ENCODE measurements at regions not wholly inside any gene's neighbourhood (a gene's known extent, or its start where the extent isn't known, plus 50 kb on each side); places are given as distances from the start of the nearest gene placed in this dataset.

DNA sequence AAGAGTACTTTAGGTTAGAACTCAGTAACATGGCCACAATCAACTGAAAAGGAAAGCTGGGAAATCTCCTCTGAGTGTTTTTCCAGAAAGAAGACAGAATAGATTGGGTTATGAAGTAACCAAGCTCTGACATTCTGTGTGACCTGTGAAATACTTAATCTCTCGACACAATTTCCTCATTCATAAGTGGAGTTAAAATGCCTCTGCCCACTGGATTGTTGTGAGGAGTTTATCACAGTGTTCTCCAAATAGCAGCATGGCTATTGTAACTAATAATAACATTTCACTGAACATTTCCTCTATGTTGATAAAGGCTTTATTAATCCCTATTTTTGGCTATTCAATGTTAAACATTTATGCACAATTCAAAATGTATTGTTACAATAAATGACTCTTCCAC is 311.0 kb downstream of the GABRB2 start:
- Histone ChIP-seq H3K9me3 (ENCODE audit: control insufficient read depth in 2 of 3, insufficient read depth in 1 of 3, low read length in 3 of 3) (no peaks in the 10 kb centered on the region), H3K4me1 (ENCODE audit: control insufficient read depth in 2 of 3, insufficient read depth in 2 of 3, low read depth in 1 of 3, low read length in 3 of 3) (no peaks in the 10 kb centered on the region), H3K27ac (ENCODE audit: low read depth in 2 of 2, low read length in 2 of 2) (no peak overlapping the region), H3K36me3 (ENCODE audit: control insufficient read depth in 2 of 3, insufficient read depth in 3 of 3, low read length in 3 of 3) (no peaks in the 10 kb centered on the region), H3K27me3 (ENCODE audit: control insufficient read depth, insufficient read depth, low read length) (no peaks in the 10 kb centered on the region), H3K9ac (ENCODE audit: low read length in 3 of 3) (no peak overlapping the region), H3K4me3 (ENCODE audit: low read length in 3 of 3) (no peak overlapping the region)
- TF ChIP-seq, protein P1, sequence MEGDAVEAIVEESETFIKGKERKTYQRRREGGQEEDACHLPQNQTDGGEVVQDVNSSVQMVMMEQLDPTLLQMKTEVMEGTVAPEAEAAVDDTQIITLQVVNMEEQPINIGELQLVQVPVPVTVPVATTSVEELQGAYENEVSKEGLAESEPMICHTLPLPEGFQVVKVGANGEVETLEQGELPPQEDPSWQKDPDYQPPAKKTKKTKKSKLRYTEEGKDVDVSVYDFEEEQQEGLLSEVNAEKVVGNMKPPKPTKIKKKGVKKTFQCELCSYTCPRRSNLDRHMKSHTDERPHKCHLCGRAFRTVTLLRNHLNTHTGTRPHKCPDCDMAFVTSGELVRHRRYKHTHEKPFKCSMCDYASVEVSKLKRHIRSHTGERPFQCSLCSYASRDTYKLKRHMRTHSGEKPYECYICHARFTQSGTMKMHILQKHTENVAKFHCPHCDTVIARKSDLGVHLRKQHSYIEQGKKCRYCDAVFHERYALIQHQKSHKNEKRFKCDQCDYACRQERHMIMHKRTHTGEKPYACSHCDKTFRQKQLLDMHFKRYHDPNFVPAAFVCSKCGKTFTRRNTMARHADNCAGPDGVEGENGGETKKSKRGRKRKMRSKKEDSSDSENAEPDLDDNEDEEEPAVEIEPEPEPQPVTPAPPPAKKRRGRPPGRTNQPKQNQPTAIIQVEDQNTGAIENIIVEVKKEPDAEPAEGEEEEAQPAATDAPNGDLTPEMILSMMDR (IDR thresholded peaks at IDR 0.05; ENCODE audit: borderline replicate concordance, extremely low read depth, insufficient read depth) = no peak
- FAIRE-seq = no peak
- intact Hi-C loops (cut with DNase I) = loop anchor here (10.0 kb wide), 1 partner anchor 719 kb away; no protein-coding TSS in a partner anchor
- no peak for DNase-seq

DNA sequence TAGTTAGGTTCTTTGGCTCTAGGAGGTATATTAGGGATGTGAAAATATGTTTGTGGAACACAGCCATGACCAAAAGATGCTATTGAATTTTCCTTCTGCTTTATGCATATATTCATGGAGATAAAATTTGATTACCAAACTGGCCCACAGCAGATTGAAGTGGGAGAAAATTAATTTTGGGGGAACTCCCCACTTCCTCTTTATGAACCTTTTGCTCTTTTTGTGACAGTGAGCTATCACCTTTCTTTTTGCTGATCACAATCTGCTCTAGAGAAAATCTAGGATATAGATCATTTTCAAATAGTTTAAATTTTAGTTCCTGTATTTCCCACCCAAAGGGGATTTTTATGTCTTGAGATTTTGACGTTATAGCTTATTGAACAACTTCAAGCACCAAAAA is 313.0 kb downstream of the GABRB2 start:
- Histone ChIP-seq H3K4me1 (ENCODE audit: control insufficient read depth in 2 of 3, insufficient read depth in 2 of 3, low read depth in 1 of 3, low read length in 3 of 3) (no peaks in the 10 kb centered on the region), H3K36me3 (ENCODE audit: control insufficient read depth in 2 of 3, insufficient read depth in 3 of 3, low read length in 3 of 3) (no peaks in the 10 kb centered on the region), H3K27me3 (ENCODE audit: control insufficient read depth, insufficient read depth, low read length) (no peaks in the 10 kb centered on the region), H3K4me3 (ENCODE audit: low read length in 3 of 3) (no peak overlapping the region), H3K9ac (ENCODE audit: low read length in 3 of 3) (no peak overlapping the region), H3K27ac (ENCODE audit: low read depth in 2 of 2, low read length in 2 of 2) (no peak overlapping the region), H3K9me3 (ENCODE audit: control insufficient read depth in 2 of 3, insufficient read depth in 1 of 3, low read length in 3 of 3) (no peaks in the 10 kb centered on the region)
- DNase-seq (no peak), FAIRE-seq (no peak)
- TF ChIP-seq, protein P1 (IDR thresholded peaks at IDR 0.05; ENCODE audit: borderline replicate concordance, extremely low read depth, insufficient read depth) = no peak
- intact Hi-C loops (cut with DNase I) = loop anchor here (10.0 kb wide), 1 partner anchor 721 kb away; no protein-coding TSS in a partner anchor

DNA sequence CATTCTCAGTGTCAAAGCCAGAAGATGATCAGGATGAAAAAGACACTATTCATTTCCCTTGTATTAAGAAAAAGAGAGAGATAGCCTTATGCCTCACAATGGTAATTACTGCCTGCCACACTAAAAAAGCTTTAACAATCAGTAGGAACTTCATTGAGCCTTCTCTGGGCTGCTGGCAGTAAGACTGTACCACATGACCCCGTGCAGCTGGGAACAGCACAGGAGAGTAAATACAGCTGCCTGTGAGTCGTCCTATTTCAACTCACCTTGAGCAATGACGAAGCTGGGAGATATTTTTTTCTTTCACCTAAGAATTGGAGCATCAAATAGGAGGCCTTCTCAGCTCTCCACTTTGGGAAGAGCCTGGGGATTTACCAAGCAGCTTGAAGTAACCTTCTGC is 316.3 kb downstream of the GABRB2 start:
- TF ChIP-seq, protein P1 (IDR thresholded peaks at IDR 0.05; ENCODE audit: borderline replicate concordance, extremely low read depth, insufficient read depth) = no peak
- Histone ChIP-seq H3K36me3 (ENCODE audit: control insufficient read depth in 2 of 3, insufficient read depth in 3 of 3, low read length in 3 of 3) (no peaks in the 10 kb centered on the region), H3K9me3 (ENCODE audit: control insufficient read depth in 2 of 3, insufficient read depth in 1 of 3, low read length in 3 of 3) (no peaks in the 10 kb centered on the region), H3K9ac (ENCODE audit: low read length in 3 of 3) (no peak overlapping the region), H3K27ac (ENCODE audit: low read depth in 2 of 2, low read length in 2 of 2) (no peak overlapping the region), H3K4me1 (ENCODE audit: control insufficient read depth in 2 of 3, insufficient read depth in 2 of 3, low read depth in 1 of 3, low read length in 3 of 3) (no peaks in the 10 kb centered on the region), H3K4me3 (ENCODE audit: low read length in 3 of 3) (no peak overlapping the region), H3K27me3 (ENCODE audit: control insufficient read depth, insufficient read depth, low read length) (no peaks in the 10 kb centered on the region)
- DNase-seq (peak in 3 of 5 donors; percentile 11 to 21 (median 19)), FAIRE-seq (no peak)
- intact Hi-C loops (cut with DNase I) = loop anchor here (10.0 kb wide), 1 partner anchor 725 kb away; no protein-coding TSS in a partner anchor

DNA sequence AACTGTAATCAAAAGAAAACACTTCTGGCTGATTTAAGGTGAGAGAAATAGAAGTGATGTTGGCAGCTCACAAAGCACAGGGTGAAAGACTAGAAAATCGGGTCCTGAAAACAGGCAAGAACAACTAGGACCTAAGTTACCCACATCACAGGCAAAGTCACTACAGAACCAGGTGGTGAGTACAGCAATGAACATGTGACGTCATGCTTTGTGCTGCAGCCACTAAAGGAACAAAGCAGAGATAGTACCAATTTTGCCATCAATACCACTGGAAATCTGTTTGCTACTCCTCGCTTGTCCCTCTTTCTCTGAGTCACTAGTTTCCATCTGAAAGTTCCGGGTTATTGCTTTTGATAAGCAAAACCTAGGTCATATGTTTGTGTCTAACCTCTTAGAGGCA is 326.7 kb downstream of the GABRB2 start:
- no peak for DNase-seq
- no peaks in the 10 kb centered on the region for H3K27me3 ChIP-seq (ENCODE audit: control insufficient read depth, insufficient read depth, low read length)
- intact Hi-C loops (cut with DNase I) = no loop called here
- H3K9ac ChIP-seq (ENCODE audit: low read length in 3 of 3) = no peak overlapping the region
- H3K36me3 ChIP-seq (ENCODE audit: control insufficient read depth in 2 of 3, insufficient read depth in 3 of 3, low read length in 3 of 3) = no peaks in the 10 kb centered on the region
- H3K9me3 ChIP-seq (ENCODE audit: control insufficient read depth in 2 of 3, insufficient read depth in 1 of 3, low read length in 3 of 3) = peaks cover 0 to 2% (median 0%) of the 10 kb centered on the region in 3 donors
- no peak for FAIRE-seq
- no peak overlapping the region for H3K4me3 ChIP-seq (ENCODE audit: low read length in 3 of 3)
- no peaks in the 10 kb centered on the region for H3K4me1 ChIP-seq (ENCODE audit: control insufficient read depth in 2 of 3, insufficient read depth in 2 of 3, low read depth in 1 of 3, low read length in 3 of 3)
- no peak overlapping the region for H3K27ac ChIP-seq (ENCODE audit: low read depth in 2 of 2, low read length in 2 of 2)
- TF ChIP-seq, protein P1 (IDR thresholded peaks at IDR 0.05; ENCODE audit: borderline replicate concordance, extremely low read depth, insufficient read depth) = no peak

All from kidney (tissue), 13 donors.